Astrocyte of the cerebellum (primary cell): ENCODE measurements at regions not wholly inside any gene's neighbourhood (a gene's known extent, or its start where the extent isn't known, plus 50 kb on each side); places are given as distances from the start of the nearest gene placed in this dataset.

Source experiments
- DNase-seq: peaks from one replicate; pipeline ENCODE4 v3.0.0-alpha.2; 2011; ENCODE audit warnings: low read depth
- H3K4me3 ChIP-seq: 2 replicates; pipeline ENCODE4 v1.5.1; 2011; ENCODE audit warnings: mild to moderate bottlenecking, low read depth, low read length, moderate library complexity
- in situ Hi-C: cut with HindIII; loops from 2 replicates; pipeline ENCODE4 v1.10.0; 2017; ENCODE audit warnings: low sequenced_read_pairs
- TF ChIP-seq, protein P1 (sequence below): IDR thresholded peaks from 2 replicates; pipeline ENCODE4 v1.5.1; 2012; ENCODE audit warnings: low read length, low read depth, moderate library complexity, mild to moderate bottlenecking; ENCODE audit errors: missing control alignments

DNA sequence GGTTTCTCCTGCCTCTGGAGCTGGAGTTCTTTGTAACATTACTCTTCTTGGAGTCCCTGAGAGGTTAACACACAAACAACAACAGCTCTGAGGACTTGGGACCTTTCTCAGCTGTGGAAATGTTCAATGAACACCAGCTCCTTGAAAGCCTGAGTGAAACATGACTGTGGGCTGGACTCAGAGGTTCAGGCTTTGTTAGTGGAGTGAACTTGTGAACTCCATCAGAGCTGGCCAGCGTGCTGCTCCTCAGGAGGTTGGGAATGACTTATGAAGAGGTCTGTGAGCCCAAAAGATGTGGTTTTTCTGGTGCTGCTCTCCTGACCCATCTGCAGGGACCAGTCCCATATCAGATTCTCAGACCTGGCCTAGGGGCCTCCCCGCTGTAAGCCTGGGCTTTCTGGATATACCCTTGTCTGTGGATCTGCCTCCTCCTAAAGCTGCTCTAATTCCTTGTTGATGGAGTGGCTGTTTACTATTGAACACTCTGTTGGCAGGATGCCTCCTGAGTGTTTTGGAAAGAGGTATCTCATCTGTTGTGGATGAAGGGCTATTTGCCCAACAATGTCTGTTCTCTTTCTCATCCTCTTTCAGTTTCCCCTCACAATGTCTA lies 170.0 kb upstream of the GDNF start:
- no peak overlapping the region for H3K4me3 ChIP-seq
- in situ Hi-C loops, result no loop called here
- no peak for DNase-seq
- TF ChIP-seq, protein P1, sequence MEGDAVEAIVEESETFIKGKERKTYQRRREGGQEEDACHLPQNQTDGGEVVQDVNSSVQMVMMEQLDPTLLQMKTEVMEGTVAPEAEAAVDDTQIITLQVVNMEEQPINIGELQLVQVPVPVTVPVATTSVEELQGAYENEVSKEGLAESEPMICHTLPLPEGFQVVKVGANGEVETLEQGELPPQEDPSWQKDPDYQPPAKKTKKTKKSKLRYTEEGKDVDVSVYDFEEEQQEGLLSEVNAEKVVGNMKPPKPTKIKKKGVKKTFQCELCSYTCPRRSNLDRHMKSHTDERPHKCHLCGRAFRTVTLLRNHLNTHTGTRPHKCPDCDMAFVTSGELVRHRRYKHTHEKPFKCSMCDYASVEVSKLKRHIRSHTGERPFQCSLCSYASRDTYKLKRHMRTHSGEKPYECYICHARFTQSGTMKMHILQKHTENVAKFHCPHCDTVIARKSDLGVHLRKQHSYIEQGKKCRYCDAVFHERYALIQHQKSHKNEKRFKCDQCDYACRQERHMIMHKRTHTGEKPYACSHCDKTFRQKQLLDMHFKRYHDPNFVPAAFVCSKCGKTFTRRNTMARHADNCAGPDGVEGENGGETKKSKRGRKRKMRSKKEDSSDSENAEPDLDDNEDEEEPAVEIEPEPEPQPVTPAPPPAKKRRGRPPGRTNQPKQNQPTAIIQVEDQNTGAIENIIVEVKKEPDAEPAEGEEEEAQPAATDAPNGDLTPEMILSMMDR, result no peak

DNA sequence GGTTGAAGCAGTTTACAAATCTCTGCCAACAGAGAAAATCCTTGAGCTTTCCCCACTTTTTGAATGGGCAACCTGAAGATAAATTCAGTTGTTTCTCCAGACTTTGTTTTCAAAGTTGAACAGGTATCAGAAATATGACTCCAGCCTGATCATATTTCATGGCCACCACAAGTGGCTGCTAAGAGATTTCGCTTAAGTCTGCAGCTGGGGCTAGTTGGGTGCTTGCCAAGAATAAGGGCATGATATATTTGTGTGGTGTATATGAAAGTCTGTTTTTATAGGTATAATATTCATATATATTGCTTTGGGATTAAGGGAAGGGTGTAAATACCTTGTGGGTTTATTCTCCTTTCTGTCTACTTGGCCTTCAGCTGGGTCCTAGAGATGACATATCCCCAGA lies 168.4 kb upstream of the GDNF start:
- H3K4me3 ChIP-seq, result no peak overlapping the region
- DNase-seq, result no peak
- in situ Hi-C loops, result no loop called here
- TF ChIP-seq, protein P1, result no peak

DNA sequence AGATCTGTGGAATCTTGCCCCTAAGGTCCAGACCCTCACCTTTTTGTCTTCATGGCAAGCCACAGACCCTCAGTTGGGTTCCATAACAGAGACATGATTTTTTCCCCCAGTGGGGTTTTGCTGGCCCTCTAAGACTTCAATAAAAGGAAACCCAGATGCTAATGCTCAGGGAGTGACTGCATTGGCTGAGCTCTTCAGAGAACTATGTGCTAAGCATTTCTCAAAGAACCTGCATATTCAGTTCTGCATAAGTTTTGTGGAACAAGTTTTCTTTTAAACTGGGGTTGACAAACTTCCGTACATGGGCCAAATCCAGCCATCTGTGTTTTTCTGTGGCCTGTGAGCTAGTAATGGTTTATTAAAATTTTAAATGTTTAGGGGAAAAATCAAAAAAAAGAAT lies 159.8 kb upstream of the GDNF start:
- H3K4me3 ChIP-seq, result no peak overlapping the region
- in situ Hi-C loops, result no loop called here
- DNase-seq, result no peak
- TF ChIP-seq, protein P1, result no peak

DNA sequence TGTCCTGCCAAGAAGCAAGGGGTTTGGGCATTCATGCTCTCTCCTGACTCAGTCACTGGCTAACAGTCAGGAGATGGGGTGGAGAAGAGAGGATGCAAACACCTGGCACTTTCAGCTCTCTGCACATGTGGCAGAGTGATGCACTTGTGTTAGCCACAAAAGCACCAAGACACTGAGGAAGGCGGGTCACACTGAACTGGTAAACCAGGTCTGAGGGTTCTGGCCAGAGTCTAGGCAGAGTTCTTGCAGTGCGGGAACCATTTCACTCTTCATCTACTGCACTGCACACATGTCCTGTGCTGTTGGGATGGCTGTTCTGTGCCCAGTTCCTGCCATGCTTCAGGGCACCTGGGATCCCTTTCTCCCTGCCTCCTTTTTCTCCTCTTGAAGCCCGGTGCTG lies 157.1 kb upstream of the GDNF start:
- H3K4me3 ChIP-seq, result no peak overlapping the region
- TF ChIP-seq, protein P1, result no peak
- no peak for DNase-seq
- in situ Hi-C loops, result no loop called here

DNA sequence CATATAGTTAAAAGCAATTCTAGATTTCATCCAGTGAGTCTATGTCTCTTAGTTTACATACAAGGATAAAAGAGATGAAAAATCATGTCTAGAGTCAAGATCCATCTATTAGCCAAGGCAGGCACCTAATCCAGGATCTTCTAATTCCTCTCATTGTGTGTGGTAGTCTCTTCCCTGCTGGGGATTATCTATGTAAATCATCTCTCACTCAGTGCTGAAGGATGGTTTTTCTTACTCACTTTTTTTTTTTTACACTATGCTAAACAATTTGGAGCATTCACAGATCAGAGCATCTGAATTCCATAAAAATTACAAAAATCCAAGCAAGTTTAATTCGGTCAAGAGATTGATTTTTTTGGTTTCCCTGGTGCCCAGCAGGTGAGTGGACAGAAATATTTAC lies 154.9 kb upstream of the GDNF start:
- in situ Hi-C loops, result no loop called here
- TF ChIP-seq, protein P1, result no peak
- DNase-seq, result no peak
- H3K4me3 ChIP-seq, result no peak overlapping the region

DNA sequence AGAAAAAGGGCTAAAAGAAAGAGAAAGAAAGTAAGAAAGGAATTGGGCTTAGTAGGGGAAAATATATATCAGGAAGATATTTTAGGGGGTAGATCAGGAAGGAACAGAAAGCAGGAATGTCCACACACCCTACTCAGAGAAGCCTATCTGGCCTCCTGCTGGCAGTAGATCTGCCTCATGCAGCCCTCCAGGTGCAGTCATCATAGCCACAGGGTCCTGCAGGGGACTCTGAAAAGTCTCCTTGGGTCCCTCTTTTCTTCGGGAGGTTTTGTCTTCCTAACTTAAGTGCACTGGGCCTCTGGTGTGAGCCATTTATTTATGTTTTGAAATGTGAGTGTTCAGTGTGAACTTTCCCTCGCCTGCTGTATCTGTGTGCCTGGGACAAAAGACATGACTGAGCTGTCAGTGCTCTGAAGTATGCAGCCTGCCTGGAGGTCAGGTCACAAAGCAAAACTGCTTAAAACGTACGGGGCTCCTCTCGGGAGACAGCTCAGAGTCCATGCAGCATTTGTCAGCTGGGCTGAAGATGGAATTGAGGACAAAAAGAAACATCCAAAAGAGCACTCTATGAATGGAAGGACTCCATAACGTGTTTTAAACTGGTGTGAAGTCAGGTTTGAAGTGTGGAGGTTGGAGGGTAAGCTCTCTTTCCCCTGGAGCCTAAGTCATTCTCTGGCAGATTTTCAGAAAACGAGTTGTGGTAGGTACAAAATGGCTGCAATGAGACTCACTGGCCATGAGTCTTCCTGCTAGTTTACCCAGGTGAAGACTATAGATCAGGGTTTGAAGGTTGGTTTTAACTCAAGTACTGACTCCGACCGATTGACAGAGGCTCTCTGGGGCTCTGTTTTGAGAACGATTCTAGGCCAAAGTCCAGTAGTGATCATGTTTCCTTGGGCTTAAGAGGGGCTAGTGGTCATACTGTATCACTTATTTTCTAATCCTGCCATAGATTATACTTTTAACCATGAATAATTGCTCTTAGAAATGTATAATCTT lies 151.8 kb upstream of the GDNF start:
- no peak for DNase-seq
- in situ Hi-C loops, result no loop called here
- TF ChIP-seq, protein P1, result no peak
- no peak overlapping the region for H3K4me3 ChIP-seq
